ENCODE measurements at regions not wholly inside any gene's neighbourhood (a gene's known extent, or its start where the extent isn't known, plus 50 kb on each side); places are given as distances from the start of the nearest gene placed in this dataset.

- H3K9me3 Mint-ChIP-seq (ENCODE audit: unreplicated experiment): peaks cover 38% of the 10 kb centered on the region
- no peaks in the 10 kb centered on the region for H3K4me1 Mint-ChIP-seq (ENCODE audit: unreplicated experiment)
Observed at GRCh38 chr2:51880153-51880552, 848.2 kb upstream of the NRXN1 start.

GRCh38 chr2:51866361-51866760 is 834.4 kb upstream of the NRXN1 start:
- H3K36me3 Mint-ChIP-seq (ENCODE audit: unreplicated experiment): no peaks in the 10 kb centered on the region
- H3K27me3 Mint-ChIP-seq (ENCODE audit: unreplicated experiment): no peaks in the 10 kb centered on the region
- no peak overlapping the region for H3K4me3 Mint-ChIP-seq (ENCODE audit: unreplicated experiment)
- H3K9me3 Mint-ChIP-seq (ENCODE audit: unreplicated experiment): peaks cover 9% of the 10 kb centered on the region
- H3K4me1 Mint-ChIP-seq (ENCODE audit: unreplicated experiment): no peaks in the 10 kb centered on the region
- DNase-seq (ENCODE audit: extremely low spot score, unreplicated experiment): no peak
- H3K27ac Mint-ChIP-seq (ENCODE audit: unreplicated experiment): no peak overlapping the region
- no peak for TF ChIP-seq CTCF (IDR thresholded peaks at IDR 0.05)

More at GRCh38 chr2:51880153-51880552, 848.2 kb upstream of the NRXN1 start:
- no peak overlapping the region for H3K27ac Mint-ChIP-seq (ENCODE audit: unreplicated experiment)
- H3K36me3 Mint-ChIP-seq (ENCODE audit: unreplicated experiment): peaks cover 2% of the 10 kb centered on the region
- no peak for TF ChIP-seq CTCF (IDR thresholded peaks at IDR 0.05)
- no peaks in the 10 kb centered on the region for H3K27me3 Mint-ChIP-seq (ENCODE audit: unreplicated experiment)
- no peak for DNase-seq (ENCODE audit: extremely low spot score, unreplicated experiment)
- no peak overlapping the region for H3K4me3 Mint-ChIP-seq (ENCODE audit: unreplicated experiment)

- TF ChIP-seq CTCF (IDR thresholded peaks at IDR 0.05): no peak
- Mint-ChIP-seq H3K27me3 (ENCODE audit: unreplicated experiment) (peaks cover 7% of the 10 kb centered on the region), H3K36me3 (ENCODE audit: unreplicated experiment) (no peaks in the 10 kb centered on the region), H3K4me1 (ENCODE audit: unreplicated experiment) (no peaks in the 10 kb centered on the region), H3K9me3 (ENCODE audit: unreplicated experiment) (peaks cover 14% of the 10 kb centered on the region), H3K27ac (ENCODE audit: unreplicated experiment) (no peak overlapping the region), H3K4me3 (ENCODE audit: unreplicated experiment) (no peak overlapping the region)
- DNase-seq (ENCODE audit: extremely low spot score, unreplicated experiment): no peak
Observed at GRCh38 chr2:51859260-51859659, 827.3 kb upstream of the NRXN1 start.

GRCh38 chr2:51855683-51856082 is 823.8 kb upstream of the NRXN1 start:
- DNase-seq (ENCODE audit: extremely low spot score, unreplicated experiment): no peak
- Mint-ChIP-seq H3K27me3 (ENCODE audit: unreplicated experiment) (peaks cover 7% of the 10 kb centered on the region), H3K36me3 (ENCODE audit: unreplicated experiment) (no peaks in the 10 kb centered on the region), H3K9me3 (ENCODE audit: unreplicated experiment) (peaks cover 8% of the 10 kb centered on the region), H3K4me3 (ENCODE audit: unreplicated experiment) (no peak overlapping the region), H3K4me1 (ENCODE audit: unreplicated experiment) (no peaks in the 10 kb centered on the region), H3K27ac (ENCODE audit: unreplicated experiment) (no peak overlapping the region)
- no peak for TF ChIP-seq CTCF (IDR thresholded peaks at IDR 0.05)

- no peak for TF ChIP-seq CTCF (IDR thresholded peaks at IDR 0.05)
- DNase-seq (ENCODE audit: extremely low spot score, unreplicated experiment): no peak
- Mint-ChIP-seq H3K27me3 (ENCODE audit: unreplicated experiment) (no peaks in the 10 kb centered on the region), H3K27ac (ENCODE audit: unreplicated experiment) (no peak overlapping the region), H3K4me1 (ENCODE audit: unreplicated experiment) (no peaks in the 10 kb centered on the region), H3K36me3 (ENCODE audit: unreplicated experiment) (no peaks in the 10 kb centered on the region), H3K9me3 (ENCODE audit: unreplicated experiment) (peaks cover 19% of the 10 kb centered on the region), H3K4me3 (ENCODE audit: unreplicated experiment) (no peak overlapping the region)
Observed at GRCh38 chr2:51846796-51847195, 814.9 kb upstream of the NRXN1 start.
